GM20431 (cell line): ENCODE measurements at regions not wholly inside any gene's neighbourhood (a gene's known extent, or its start where the extent isn't known, plus 50 kb on each side); places are given as distances from the start of the nearest gene placed in this dataset.

Experiments used
- in situ Hi-C: fragments of 300-500 bp; cut with MseI, MboI; formaldehyde crosslinking; loops from one replicate; pipeline ENCODE4 v1.15.0; 2020; ENCODE audit warnings: low sequenced_read_pairs; ENCODE audit not compliant: unreplicated experiment

- in situ Hi-C loops: no loop called here
Observed at GRCh38 chr2:120826260-120826648, 90.6 kb downstream of the GLI2 start.

GRCh38 chr2:120826716-120827410 lies 91.2 kb downstream of the GLI2 start:
- in situ Hi-C loops: no loop called here

GRCh38 chr2:120828066-120828465 lies 92.4 kb downstream of the GLI2 start:
- in situ Hi-C loops: no loop called here

- in situ Hi-C loops: no loop called here
Observed at GRCh38 chr2:120828829-120829632, 93.4 kb downstream of the GLI2 start.

GRCh38 chr2:120829633-120830025 lies 94.0 kb downstream of the GLI2 start:
- in situ Hi-C loops: no loop called here

- in situ Hi-C loops: no loop called here
Observed at GRCh38 chr2:120830096-120830830, 94.6 kb downstream of the GLI2 start.

- in situ Hi-C loops: no loop called here
Observed at GRCh38 chr2:120831086-120831485, 95.4 kb downstream of the GLI2 start.

GRCh38 chr2:120831891-120832290 lies 96.2 kb downstream of the GLI2 start:
- in situ Hi-C loops: no loop called here

GRCh38 chr2:120832296-120833070 lies 96.8 kb downstream of the GLI2 start:
- in situ Hi-C loops: no loop called here

GRCh38 chr2:120833127-120833675 lies 97.5 kb downstream of the GLI2 start:
- in situ Hi-C loops: no loop called here

- in situ Hi-C loops: no loop called here
Observed at GRCh38 chr2:120834206-120834605, 98.5 kb downstream of the GLI2 start.

- in situ Hi-C loops: no loop called here
Observed at GRCh38 chr2:120836281-120836680, 100.6 kb downstream of the GLI2 start.

- in situ Hi-C loops: no loop called here
Observed at GRCh38 chr2:120840795-120841487, 105.3 kb downstream of the GLI2 start.

GRCh38 chr2:120842456-120843439 lies 107.1 kb downstream of the GLI2 start:
- in situ Hi-C loops: no loop called here

GRCh38 chr2:120844070-120844738 lies 108.5 kb downstream of the GLI2 start:
- in situ Hi-C loops: no loop called here

- in situ Hi-C loops: no loop called here
Observed at GRCh38 chr2:120845277-120845676, 109.6 kb downstream of the GLI2 start.

GRCh38 chr2:120846406-120847095 lies 110.9 kb downstream of the GLI2 start:
- in situ Hi-C loops: no loop called here
